Stimulated activated naive CD8-positive, alpha-beta T cell treated with anti-CD3 and anti-CD28 coated beads, Interleukin-15, amount 100 ng/mL, for 72 hours (primary cell): ENCODE measurements at regions not wholly inside any gene's neighbourhood (a gene's known extent, or its start where the extent isn't known, plus 50 kb on each side); places are given as distances from the start of the nearest gene placed in this dataset.
"Not testable (repeated sequence)": the region's sequence is repeated elsewhere in the genome, so short reads cannot be mapped to it uniquely, and the experiment has no call there.

Source experiments
- ATAC-seq: fragments of 150-1000 bp; cut with Tn5 transposase; 2 replicates; pipeline ENCODE4 v1.10.0; 2021; ENCODE audit warnings: mild to moderate bottlenecking, moderate library complexity
- DNase-seq, 2 donors: peaks; one replicate each; pipeline ENCODE4 v3.0.0; 2021 to 2022
- H3K27ac Mint-ChIP-seq, 2 donors: one replicate each; pipeline ENCODE4 v1.8.0; 2022; ENCODE audit warnings: mild to moderate bottlenecking in 2 of 2, mixed read lengths in 2 of 2, moderate library complexity in 2 of 2
- H3K27me3 Mint-ChIP-seq: one replicate; pipeline ENCODE4 v1.8.0; 2022; ENCODE audit warnings: mixed read lengths
- H3K4me1 Mint-ChIP-seq: one replicate; pipeline ENCODE4 v1.8.0; 2022; ENCODE audit warnings: mild to moderate bottlenecking, mixed read lengths
- H3K4me3 Mint-ChIP-seq, 2 donors: one replicate each; pipeline ENCODE4 v1.8.0; 2022; ENCODE audit warnings: mild to moderate bottlenecking in 2 of 2, mixed read lengths in 2 of 2, moderate library complexity in 1 of 2
- H3K9me3 Mint-ChIP-seq, 2 donors: one replicate each; pipeline ENCODE4 v1.8.0; 2022; ENCODE audit warnings: mixed read lengths in 2 of 2

GRCh38 chr4:117014236-117014635 lies 71.1 kb downstream of the TRAM1L1 start:
- Mint-ChIP-seq H3K4me1 (no peaks in the 10 kb centered on the region), H3K27ac (no peak overlapping the region), H3K4me3 (no peak overlapping the region), H3K9me3 (no peaks in the 10 kb centered on the region), H3K27me3 (no peaks in the 10 kb centered on the region)
- ATAC-seq (no peak), DNase-seq (no peak)

GRCh38 chr4:117010671-117011070 lies 74.7 kb downstream of the TRAM1L1 start:
- DNase-seq = no peak
- no peaks in the 10 kb centered on the region for H3K4me1 Mint-ChIP-seq
- ATAC-seq = no peak

GRCh38 chr4:117001077-117001476 lies 84.3 kb downstream of the TRAM1L1 start:
- Mint-ChIP-seq H3K4me3 (no peak overlapping the region), H3K9me3 (no peaks in the 10 kb centered on the region), H3K4me1 (no peaks in the 10 kb centered on the region), H3K27me3 (no peaks in the 10 kb centered on the region), H3K27ac (no peak overlapping the region)
- DNase-seq (no peak), ATAC-seq (no peak)

More at GRCh38 chr4:117010671-117011070, 74.7 kb downstream of the TRAM1L1 start:
- Mint-ChIP-seq H3K27ac (no peak overlapping the region), H3K4me3 (no peak overlapping the region), H3K9me3 (peaks cover 0 to 8% of the 10 kb centered on the region in 2 donors), H3K27me3 (no peaks in the 10 kb centered on the region)

- peaks cover 0 to 18% of the 10 kb centered on the region in 2 donors for H3K9me3 Mint-ChIP-seq
- no peak overlapping the region for H3K4me3 Mint-ChIP-seq
- H3K27ac Mint-ChIP-seq = no peak overlapping the region
- no peaks in the 10 kb centered on the region for H3K27me3 Mint-ChIP-seq
- ATAC-seq (no peak), DNase-seq (no peak)
- no peaks in the 10 kb centered on the region for H3K4me1 Mint-ChIP-seq
Observed at GRCh38 chr4:116982656-116983055, 102.7 kb downstream of the TRAM1L1 start.

- H3K9me3 Mint-ChIP-seq = peaks cover 0 to 14% of the 10 kb centered on the region in 2 donors
- H3K4me1 Mint-ChIP-seq, DNase-seq, H3K27ac Mint-ChIP-seq, H3K27me3 Mint-ChIP-seq, ATAC-seq, H3K4me3 Mint-ChIP-seq: not testable (repeated sequence)
Observed at GRCh38 chr4:116980436-116980835, 104.9 kb downstream of the TRAM1L1 start.

- Mint-ChIP-seq H3K4me1 (no peaks in the 10 kb centered on the region), H3K27me3 (no peaks in the 10 kb centered on the region), H3K27ac (no peak overlapping the region), H3K9me3 (peaks cover 5 to 7% of the 10 kb centered on the region in 2 donors), H3K4me3 (no peak overlapping the region)
- ATAC-seq = no peak
- DNase-seq = no peak
Observed at GRCh38 chr4:116959045-116959444, 126.3 kb downstream of the TRAM1L1 start.

- H3K27ac Mint-ChIP-seq = no peak overlapping the region
- no peak overlapping the region for H3K4me3 Mint-ChIP-seq
- H3K27me3 Mint-ChIP-seq = no peaks in the 10 kb centered on the region
- ATAC-seq = no peak
- no peak for DNase-seq
- H3K4me1 Mint-ChIP-seq = no peaks in the 10 kb centered on the region
- H3K9me3 Mint-ChIP-seq = peaks cover 0 to 7% of the 10 kb centered on the region in 2 donors
Observed at GRCh38 chr4:116953947-116954346, 131.4 kb downstream of the TRAM1L1 start.

- no peak overlapping the region for H3K27ac Mint-ChIP-seq
- no peak overlapping the region for H3K4me3 Mint-ChIP-seq
- ATAC-seq (no peak), DNase-seq (no peak)
- no peaks in the 10 kb centered on the region for H3K4me1 Mint-ChIP-seq
- no peaks in the 10 kb centered on the region for H3K27me3 Mint-ChIP-seq
- H3K9me3 Mint-ChIP-seq = peaks cover 0 to 7% of the 10 kb centered on the region in 2 donors
Observed at GRCh38 chr4:116952530-116953136, 132.7 kb downstream of the TRAM1L1 start.

- Mint-ChIP-seq H3K4me3 (no peak overlapping the region), H3K27ac (no peak overlapping the region), H3K27me3 (no peaks in the 10 kb centered on the region), H3K4me1 (no peaks in the 10 kb centered on the region), H3K9me3 (no peaks in the 10 kb centered on the region)
- ATAC-seq (no peak), DNase-seq (no peak)
Observed at GRCh38 chr4:116949856-116950255, 135.5 kb downstream of the TRAM1L1 start.

- no peak overlapping the region for H3K27ac Mint-ChIP-seq
- H3K4me1 Mint-ChIP-seq = no peaks in the 10 kb centered on the region
- no peak for ATAC-seq
- H3K4me3 Mint-ChIP-seq = no peak overlapping the region
- H3K27me3 Mint-ChIP-seq = no peaks in the 10 kb centered on the region
- no peaks in the 10 kb centered on the region for H3K9me3 Mint-ChIP-seq
- DNase-seq = no peak
Observed at GRCh38 chr4:116942315-116942714, 143.1 kb downstream of the TRAM1L1 start.

GRCh38 chr4:116930329-116930728 lies 155.0 kb downstream of the TRAM1L1 start:
- ATAC-seq = no peak

GRCh38 chr4:116926631-116927295 lies 158.6 kb downstream of the TRAM1L1 start:
- no peaks in the 10 kb centered on the region for H3K9me3 Mint-ChIP-seq
- ATAC-seq (no peak), DNase-seq (no peak)

More at GRCh38 chr4:116930329-116930728, 155.0 kb downstream of the TRAM1L1 start:
- no peaks in the 10 kb centered on the region for H3K4me1 Mint-ChIP-seq
- H3K27me3 Mint-ChIP-seq = peaks cover 11% of the 10 kb centered on the region
- DNase-seq = no peak
- H3K9me3 Mint-ChIP-seq = no peaks in the 10 kb centered on the region
- no peak overlapping the region for H3K27ac Mint-ChIP-seq
- no peak overlapping the region for H3K4me3 Mint-ChIP-seq

GRCh38 chr4:116925900-116926457 lies 159.4 kb downstream of the TRAM1L1 start:
- Mint-ChIP-seq H3K9me3 (peaks cover 0 to 7% of the 10 kb centered on the region in 2 donors), H3K4me3 (no peak overlapping the region), H3K27ac (no peak overlapping the region), H3K27me3 (peaks cover 11% of the 10 kb centered on the region), H3K4me1 (no peaks in the 10 kb centered on the region)
- no peak for DNase-seq
- peak; percentile 26 for ATAC-seq

More at GRCh38 chr4:116926631-116927295, 158.6 kb downstream of the TRAM1L1 start:
- Mint-ChIP-seq H3K4me3 (no peak overlapping the region), H3K27ac (no peak overlapping the region), H3K27me3 (peaks cover 11% of the 10 kb centered on the region), H3K4me1 (no peaks in the 10 kb centered on the region)

GRCh38 chr4:116923389-116923788 lies 162.0 kb downstream of the TRAM1L1 start:
- Mint-ChIP-seq H3K9me3 (peaks cover 11 to 13% of the 10 kb centered on the region in 2 donors), H3K4me1 (no peaks in the 10 kb centered on the region), H3K27ac (no peak overlapping the region), H3K27me3 (peaks cover 11% of the 10 kb centered on the region), H3K4me3 (no peak overlapping the region)
- no peak for DNase-seq
- no peak for ATAC-seq

- Mint-ChIP-seq H3K27me3 (no peaks in the 10 kb centered on the region), H3K27ac (no peak overlapping the region), H3K4me1 (no peaks in the 10 kb centered on the region), H3K9me3 (peaks cover 0 to 4% of the 10 kb centered on the region in 2 donors), H3K4me3 (no peak overlapping the region)
- ATAC-seq = no peak
- DNase-seq = no peak
Observed at GRCh38 chr4:116913451-116913850, 171.9 kb downstream of the TRAM1L1 start.

GRCh38 chr4:116906758-116907157 lies 178.6 kb downstream of the TRAM1L1 start:
- H3K27me3 Mint-ChIP-seq = no peaks in the 10 kb centered on the region
- DNase-seq = no peak
- no peak overlapping the region for H3K27ac Mint-ChIP-seq
- peaks cover 0 to 4% of the 10 kb centered on the region in 2 donors for H3K9me3 Mint-ChIP-seq
- no peak overlapping the region for H3K4me3 Mint-ChIP-seq
- no peaks in the 10 kb centered on the region for H3K4me1 Mint-ChIP-seq
- ATAC-seq = no peak
